Stimulated activated CD8-positive, alpha-beta memory T cell treated with anti-CD3 and anti-CD28 coated beads, Interleukin-15, amount 100 ng/mL, for 1 hour (primary cell): ENCODE measurements at regions not wholly inside any gene's neighbourhood (a gene's known extent, or its start where the extent isn't known, plus 50 kb on each side); places are given as distances from the start of the nearest gene placed in this dataset.

Experiments used
- DNase-seq: peaks from one replicate; pipeline ENCODE4 v3.0.0-alpha.2; 2020; ENCODE audit warnings: low read depth

DNA sequence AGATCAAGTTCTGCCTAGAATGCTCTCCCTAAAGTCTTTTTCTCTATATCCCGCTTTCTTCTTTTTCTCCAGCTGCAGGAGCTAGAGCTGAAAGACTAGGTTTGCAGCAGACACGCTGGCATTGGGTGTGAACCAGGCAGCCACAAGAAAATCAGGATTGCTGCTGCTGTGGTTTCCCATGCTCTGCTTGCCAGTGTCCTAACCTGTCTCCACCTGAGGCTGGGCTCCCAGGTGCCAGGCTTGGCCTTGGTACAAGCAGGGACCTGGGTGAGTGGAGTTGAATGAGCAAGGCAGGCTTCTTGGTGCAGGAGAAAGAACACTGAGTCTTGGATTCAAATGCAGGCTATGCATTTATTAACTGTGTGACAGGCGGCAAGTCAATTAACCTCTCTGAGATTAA is 440.3 kb upstream of the MAF start:
- no peak for DNase-seq

DNA sequence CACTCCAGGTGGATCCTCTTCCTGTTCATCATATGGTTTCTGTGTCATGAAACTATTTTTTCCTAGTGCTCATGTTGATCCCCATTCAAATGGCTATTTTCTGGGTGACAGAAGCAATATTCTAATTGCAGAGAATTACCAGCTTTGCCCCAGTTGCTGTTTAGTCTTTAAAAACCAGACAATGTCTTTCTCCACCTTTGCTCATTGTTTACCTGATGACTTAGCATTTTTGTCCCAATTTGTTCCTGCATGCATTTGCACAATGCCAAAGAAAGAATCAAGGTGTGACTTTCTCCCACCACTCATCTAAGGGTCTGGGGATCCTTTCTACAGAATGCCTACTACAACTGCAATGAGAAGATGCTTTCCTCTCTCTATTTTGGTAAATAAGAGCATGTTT is 439.9 kb upstream of the MAF start:
- DNase-seq, result no peak

DNA sequence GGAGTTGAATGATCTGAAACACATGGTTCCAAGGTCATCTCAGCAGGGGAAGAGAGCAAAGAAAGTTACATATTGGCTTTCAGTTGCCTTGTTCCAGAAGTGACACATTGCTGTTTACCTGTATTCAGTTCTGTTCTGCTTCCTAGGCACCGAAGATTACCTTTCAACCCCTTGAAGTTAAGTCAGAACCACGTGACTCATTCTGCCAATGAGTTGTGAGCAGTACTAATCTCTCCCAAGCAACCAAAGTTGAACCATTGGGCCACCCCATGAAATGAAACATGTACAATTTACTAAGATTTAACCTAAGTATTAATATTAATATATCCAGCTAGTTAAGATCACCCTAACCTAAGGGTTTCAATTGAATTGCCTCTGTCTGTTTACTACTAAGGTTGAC is 439.2 kb upstream of the MAF start:
- no peak for DNase-seq

DNA sequence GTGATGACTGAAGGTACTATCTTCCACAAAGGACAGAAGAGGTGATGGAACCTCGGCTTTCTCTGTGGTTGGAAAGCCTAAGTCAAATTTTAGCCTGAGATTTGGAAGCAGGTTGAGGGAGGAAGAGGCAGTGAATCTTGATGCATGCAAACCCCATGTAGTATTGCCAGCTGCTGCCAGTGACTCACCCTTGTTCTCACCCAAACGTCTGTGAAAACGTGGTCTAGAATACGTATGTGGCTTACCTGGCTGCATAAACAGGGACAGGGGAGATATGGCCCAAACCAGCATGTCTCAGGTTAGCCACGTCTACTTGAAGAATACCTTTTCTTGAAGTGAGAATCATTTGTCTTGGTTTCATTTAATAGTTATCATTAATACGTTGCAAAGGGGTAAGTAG is 438.0 kb upstream of the MAF start:
- DNase-seq, result no peak

DNA sequence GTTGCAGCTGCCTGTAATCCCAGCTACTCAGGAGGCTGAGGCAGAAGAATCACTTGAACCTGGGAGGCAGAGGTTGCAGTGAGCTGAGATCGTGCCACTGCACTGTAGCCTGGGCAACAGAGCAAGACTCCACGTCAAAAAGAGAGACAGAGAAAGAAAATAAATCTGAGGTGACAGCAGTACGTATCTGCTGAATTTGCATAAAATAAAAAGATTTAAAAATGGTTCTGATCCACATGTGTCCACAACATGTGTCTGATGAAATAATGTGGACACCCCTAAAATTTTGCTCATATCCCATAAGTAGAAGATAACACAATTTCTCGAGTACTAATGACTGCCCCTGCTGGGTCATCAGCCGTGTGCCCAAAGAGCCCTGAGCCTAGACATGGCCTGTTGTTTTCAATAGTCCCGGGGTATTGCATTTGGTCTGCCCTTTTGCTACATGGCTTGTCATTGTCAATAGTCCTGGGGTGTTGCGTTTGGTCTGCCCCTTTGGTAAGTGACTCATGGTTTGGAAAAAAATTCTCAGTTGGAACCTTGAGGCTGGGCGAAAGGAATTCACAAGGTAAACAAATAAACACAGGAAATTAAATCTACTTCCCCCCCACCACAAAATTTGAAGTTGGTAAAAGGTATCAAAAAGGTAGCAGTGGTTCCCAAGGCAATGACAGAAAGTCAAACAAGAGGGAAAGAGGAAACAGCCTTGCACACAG is 434.6 kb upstream of the MAF start:
- DNase-seq, result no peak

DNA sequence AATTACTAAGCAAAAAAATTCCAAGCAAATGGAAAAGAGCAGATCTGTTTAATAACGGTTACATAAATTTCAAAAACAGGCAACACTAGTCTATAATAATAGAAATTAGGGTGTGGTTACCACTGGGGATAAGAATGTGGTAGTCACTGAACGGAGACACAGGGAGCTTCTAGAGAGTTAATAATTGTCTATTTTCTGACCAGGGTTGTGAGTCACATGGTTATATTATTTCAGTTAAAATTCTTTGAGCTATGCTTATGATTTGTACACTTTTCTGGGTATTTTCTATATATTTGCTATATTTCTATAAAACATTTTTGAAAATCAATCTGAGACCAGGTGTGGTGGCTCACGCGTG is 433.9 kb upstream of the MAF start:
- no peak for DNase-seq

DNA sequence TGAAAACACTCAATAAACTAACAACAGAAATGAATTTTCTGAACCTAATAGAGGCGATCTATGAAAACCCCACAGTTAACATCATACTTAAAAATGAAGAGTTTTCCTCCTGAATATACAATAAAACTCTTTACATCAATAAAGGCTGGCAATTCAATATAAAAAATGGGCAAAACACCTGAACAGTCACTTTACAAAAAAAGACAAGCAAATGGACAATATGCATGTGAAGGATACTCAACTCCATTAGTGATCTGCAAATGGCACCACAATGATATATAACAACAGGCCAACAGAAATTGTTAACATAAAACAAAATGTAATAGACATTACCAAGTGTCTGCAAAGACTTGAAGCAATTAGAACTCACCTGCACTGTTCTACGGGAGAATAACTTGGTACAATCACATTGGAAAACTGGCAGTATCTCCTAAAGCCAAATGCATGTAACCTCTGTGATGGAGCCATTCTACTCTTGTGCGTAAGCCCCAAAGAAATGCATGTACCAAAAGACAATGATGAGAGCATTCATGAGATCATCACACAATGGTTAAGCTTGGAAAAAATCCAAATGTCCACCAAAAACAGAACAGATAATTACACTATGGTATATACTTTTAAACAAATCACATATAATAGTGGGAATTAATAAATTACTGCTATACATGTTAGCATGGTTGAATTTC is 433.4 kb upstream of the MAF start:
- no peak for DNase-seq

DNA sequence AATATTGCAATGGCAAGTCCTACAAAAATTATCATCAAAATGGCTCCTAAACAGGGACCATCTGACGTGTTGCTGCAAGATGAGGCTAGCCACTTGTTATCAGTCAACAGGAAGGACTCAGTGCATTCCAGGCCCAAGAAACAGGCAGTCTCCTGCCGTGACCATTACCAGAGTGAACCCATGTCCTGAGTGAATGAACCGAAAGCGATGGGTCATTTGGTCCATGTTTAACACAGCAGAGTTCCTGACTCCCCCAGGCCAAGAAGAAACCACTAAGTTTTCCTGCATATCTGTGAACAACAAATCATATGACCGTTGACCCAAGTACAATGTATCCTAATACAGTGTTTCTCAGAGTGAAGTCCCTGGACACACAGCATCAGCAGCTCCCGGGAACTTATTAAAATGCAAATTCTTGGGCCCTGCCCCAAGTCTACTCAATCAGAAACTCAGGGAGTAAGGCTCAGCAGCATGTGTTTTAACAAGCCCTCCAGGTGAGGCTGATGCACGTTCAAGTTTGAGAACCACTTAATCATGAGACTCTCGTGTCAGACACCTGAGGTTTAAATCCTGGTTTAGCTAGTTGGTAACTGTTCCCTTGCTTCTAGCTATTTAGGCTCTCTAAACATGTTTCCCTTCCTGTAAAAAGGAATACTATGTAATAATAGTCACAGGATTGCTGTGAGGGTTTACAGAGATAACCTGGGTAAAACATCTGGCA is 429.4 kb upstream of the MAF start:
- DNase-seq, result no peak

DNA sequence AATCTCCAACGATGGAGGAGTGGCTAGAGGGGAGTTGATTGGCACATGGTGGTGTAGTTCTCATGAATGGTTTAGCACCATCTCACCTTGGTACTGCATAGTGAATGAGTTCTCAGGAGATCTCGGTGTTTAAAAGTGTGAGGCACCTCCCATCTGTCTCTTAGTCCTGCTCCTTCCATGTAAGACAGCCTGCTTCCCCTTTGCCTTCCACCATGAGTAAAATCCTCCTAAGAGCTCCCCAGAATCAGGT is 428.8 kb upstream of the MAF start:
- DNase-seq, result no peak

DNA sequence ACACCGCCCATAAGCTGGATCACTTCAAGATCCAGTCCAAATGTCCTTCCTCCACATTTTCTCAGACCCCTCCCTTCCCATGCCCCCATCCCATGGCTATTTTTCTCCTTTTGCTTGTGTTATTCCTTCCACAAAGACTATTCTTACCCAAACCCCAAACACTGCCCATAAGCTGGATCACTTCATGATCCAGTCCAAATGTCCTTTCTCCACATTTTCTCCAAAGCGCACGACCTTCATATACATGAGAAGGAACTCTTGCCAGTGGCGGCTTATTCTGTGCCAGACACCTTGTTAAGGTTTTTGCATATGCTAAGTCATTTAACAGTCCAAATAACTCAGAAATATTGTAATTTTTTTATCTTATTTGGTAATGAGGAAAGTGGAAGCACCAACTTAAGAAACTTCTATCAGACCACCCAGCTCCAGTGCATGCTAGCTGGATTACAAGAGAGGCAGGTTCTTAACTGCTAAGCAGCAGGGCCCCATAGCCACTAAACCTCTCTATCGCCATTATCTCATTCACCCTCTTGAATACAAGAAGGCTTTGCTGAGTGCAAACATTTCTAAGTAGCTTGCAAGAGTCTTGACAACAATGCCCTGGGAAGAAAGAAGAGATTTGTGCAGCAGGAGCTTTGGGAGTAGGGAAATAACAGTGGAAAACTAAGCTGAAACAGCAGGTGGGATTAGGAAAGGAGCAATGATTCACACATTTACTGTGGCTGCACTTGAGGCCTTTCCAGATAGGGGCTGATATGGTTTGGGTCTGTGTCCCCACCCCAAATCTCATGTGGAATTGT is 428.2 kb upstream of the MAF start:
- DNase-seq, result no peak

DNA sequence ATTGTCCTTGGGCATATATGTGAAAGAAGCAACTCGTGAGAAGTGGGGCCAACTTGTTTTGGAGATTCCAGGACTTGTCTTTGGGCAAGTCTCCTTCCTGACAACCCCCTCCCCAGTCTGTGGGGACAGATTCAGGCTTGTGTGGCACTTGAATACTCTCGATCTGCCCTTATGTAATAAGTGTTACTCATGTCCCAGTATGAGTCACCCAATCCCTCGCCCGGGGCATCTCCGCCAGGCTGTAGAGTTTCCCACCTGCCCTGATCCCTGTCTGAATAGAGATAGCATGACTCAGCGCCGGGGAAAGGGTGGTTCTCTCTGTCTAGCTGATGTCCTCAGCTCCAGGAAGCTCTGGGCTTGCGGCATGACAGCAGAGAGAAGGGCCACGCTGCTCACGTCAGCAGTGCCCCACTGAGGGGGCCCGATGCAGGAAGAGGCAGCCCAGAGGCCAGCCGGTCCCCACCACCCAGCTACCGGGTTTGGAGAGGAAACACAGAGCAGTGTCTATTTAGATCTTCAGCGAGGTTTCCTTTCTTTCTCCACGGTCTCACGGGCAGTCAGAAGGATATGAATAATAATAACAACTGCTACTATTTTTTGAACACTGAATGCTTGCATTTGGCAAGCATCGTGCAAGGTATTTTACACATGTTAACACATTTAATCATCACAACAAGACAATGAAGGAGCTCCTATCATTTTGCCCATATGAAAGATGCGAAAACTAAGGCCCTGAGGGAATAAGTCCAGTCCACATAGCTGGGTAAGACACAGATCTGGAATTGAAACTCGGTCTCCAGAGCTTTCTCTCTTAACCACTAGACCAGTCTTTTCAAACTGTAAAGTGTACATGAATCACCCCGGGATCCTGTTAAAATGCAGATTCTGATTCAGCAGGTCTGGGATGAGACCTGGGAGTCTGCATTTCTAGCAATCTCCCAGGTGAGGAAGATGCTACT is 426.7 kb upstream of the MAF start:
- DNase-seq, result peak; percentile 2

DNA sequence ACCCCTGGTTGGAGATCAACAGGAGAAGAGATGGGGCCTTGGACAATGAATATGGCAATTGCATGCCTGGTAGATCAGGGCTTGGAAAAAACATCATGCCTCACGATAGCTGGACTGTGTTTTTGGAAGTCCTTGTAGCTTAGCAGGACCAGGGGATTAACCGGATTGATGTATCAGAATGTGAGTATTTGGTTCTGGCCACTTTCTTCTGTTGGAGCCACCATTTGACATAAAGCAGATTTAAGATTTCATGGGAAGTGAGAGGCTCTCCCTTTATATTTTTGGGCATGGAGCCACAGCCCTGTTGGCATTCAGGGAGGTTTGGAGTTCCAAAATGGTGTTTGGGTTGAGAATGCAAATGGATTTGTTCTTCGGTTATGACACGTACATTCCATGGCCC is 424.7 kb upstream of the MAF start:
- no peak for DNase-seq

DNA sequence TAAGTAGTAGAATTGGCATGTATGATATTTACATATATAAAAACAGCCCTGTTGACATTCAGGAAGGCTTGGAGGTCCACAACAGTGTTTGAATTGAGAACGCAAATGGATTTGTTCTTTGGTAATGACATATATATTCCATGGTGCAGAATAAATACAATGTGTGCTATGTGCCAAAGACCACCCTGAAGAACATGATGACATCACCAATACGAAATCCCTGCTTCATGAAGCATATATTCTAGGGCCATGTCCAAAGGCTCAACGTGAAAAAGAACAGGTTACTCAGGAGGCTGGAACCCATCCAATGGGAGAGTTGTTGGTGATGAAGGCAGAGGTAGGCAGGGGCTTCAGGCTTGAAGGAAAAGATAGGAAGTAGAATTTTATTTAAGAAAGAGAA is 423.9 kb upstream of the MAF start:
- DNase-seq, result no peak

DNA sequence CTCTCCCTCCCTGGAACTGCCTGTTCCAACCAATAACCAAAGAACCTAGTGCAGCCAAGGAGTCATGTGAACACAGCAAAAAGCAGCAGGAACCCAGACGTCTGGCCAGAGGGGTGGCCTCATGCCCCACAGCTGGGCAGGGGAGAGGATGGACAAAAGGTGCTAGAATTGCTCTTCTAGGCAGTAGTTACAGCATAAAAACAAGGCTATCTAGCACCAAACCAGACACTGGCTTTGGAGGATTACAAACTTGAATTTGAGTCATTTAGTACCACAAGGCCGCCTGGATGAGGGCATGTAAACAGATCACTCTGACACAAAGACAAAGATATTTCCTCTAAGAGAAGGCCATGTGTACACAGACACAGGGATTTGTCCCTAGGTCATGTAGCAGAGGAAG is 423.3 kb upstream of the MAF start:
- no peak for DNase-seq

DNA sequence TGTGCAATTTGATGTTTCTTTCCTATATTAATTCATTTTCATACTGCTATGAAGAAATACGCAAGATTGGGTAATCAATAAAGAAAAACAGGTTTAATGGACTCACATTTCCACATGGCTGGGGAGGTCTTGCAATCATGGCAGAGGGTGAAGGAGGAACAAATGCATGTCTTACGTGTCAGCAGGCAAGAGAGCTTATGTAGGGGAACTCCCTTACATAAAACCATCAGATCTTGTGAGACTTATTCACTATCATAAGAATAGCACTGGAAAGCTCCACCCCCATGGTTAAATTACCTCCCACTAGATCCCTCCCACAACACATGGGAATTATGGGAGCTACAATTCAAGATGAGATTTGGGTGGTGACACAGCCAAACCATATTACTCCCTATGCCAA is 418.9 kb upstream of the MAF start:
- no peak for DNase-seq

DNA sequence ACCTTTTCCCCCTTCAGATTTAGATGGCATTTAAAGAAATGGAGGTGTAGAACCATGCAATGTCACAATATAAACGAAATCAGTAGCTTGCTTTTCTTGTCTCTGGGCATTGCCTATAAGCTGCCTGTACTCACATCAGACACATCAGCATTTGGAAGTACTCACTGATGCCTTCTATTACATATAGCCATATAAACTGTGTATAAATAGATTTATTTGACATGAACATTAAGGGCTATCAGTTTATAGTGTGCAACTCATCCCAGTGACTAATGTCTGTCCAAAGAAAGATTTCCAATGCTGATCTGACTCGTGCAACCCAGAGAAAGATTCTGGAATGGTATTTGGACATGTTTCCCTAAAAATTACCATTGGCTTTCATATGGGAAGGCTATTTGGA is 417.9 kb upstream of the MAF start:
- DNase-seq, result no peak

DNA sequence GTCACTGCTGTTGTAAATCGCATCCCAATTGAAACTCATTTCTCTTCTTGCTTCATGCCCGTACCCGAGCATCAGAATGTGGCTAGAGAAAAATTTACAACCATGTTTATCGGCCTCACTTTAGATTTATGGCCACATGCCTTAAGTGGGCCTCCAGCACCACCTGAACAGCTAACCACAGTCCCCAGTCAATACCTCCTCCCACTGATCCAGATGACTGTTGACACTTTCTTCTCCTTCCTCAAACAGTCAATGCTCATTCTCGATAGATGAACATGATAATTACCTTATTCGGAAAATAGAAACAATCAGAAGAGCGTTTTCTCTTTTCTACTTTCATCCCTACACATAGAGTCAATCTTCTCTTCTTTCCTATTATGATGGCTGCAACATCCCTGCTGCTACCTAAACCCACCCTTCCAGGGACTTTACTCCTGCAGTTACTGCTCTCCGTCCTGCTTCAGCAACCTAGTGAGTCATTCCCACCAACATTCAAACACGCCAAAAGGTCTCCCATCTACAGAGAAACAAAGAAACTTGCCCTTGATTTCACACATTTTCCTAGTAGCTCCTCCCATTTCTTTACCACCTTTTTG is 416.3 kb upstream of the MAF start:
- no peak for DNase-seq

DNA sequence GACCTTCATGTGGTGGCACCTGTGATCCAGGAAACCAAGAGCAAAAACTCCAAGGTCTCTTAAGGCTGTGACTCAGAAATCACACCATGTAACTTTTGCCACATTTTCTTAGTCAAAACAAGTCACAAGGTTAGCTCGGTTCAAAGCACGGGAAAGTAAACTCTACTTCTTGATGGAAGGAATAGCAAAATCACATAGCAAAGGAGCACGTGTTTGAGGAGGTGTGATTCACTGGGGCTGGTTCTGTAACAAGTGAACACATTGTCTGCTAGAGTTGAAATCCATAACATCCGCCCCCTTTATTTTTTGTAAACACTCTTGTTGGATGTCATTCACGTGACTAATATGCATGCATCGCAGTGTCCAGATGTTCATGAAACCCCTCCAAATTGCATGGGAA is 415.0 kb upstream of the MAF start:
- DNase-seq, result no peak

DNA sequence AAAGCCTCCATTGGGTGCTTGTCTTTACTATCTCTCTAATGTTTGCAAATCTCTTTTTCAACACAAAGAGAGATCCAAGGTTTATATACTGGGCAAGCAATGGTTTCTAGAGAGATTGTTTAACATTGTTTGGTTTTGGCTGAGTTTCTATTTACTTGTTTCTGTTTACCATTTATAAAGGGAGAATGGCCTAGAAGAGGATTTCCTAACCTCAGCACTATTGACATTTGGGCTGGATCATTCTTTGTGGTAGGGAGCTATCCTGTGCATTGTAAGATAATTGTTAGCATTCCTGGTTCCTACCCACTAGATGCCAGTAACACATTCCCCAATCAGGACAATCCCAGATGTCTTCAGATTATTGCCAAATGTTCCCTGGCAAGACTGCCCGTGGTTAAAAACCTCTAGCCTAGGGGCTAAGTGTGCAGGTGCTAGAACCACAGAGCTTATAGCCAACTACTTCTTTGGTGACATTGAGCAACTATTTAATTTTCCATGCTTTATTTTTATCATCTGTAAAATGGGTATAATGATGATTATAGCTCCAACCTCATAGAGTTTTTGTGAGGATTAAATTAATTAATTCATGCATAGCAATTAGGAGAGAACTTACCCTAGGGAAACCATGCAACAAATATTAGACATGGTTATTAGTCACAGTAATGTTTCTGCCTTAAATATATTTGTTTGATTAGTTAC is 413.9 kb upstream of the MAF start:
- DNase-seq, result no peak

DNA sequence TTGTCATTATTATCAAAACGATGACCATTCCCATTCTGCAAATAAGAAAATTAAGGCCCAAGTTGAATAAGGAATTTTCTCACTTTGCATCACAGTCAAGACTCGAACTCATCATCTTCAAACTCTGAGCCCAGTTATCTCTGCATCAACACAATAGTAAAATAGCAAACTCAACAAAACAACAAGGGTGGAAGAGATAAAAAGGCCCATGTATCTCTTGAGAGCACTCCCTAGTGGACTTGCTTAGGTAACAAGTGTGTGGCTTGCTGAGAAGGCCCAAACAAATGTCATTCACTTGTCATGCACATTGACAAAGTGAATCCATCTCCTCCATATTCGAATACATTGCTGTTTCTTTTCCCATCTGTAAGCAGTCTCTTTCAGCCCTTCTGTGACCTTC is 412.0 kb upstream of the MAF start:
- no peak for DNase-seq
